B cell (primary cell): ENCODE measurements at regions not wholly inside any gene's neighbourhood (a gene's known extent, or its start where the extent isn't known, plus 50 kb on each side); places are given as distances from the start of the nearest gene placed in this dataset.

Source experiments
- ATAC-seq: fragments of 200-7000 bp; cut with Tn5 transposase; one replicate; pipeline ENCODE4 v1.10.0; 2021; ENCODE audit warnings: low read depth, mild to moderate bottlenecking, moderate number of reproducible peaks, moderate library complexity
- CTCF ChIA-PET: fragments of 350-600 bp; sonication (Branson Sonifier 250); formaldehyde crosslinking; loops from one replicate; lab custom pipeline; 2021; ENCODE audit warnings: antibody characterized with exemption, inconsistent platforms; lab: Charles Lee
- POLR2A ChIA-PET: fragments of 350-600 bp; sonication (Branson Sonifier 250); formaldehyde crosslinking; loops from one replicate; lab custom pipeline; 2021; ENCODE audit warnings: antibody characterized with exemption; lab: Charles Lee
- DNase-seq: peaks from one replicate; pipeline ENCODE4 v3.0.0; 2013
- H2AFZ ChIP-seq: 2 replicates; pipeline ENCODE4 v1.6.1; 2012; ENCODE audit warnings: mild to moderate bottlenecking, low read depth, low read length; ENCODE audit not compliant: insufficient read depth, poor library complexity, severe bottlenecking
- H3K27ac ChIP-seq, 2 donors: 1 replicate in 1 of 2; 2 replicates in 1 of 2; pipeline ENCODE4 v1.5.1; 2012 to 2013; ENCODE audit warnings: low read length in 2 of 2, mild to moderate bottlenecking in 2 of 2, moderate library complexity in 1 of 2
- H3K27me3 ChIP-seq, 4 experiments: fragments of 200-600 bp in 1 of 4; sonication (generic) in 1 of 4; replicated peaks in 1 of 4; 1 replicate in 2 of 4; 2 replicates in 2 of 4; pipeline versions ENCODE4 v1.6.1 to v1.7.0; 2013 to 2016; ENCODE audit warnings: low read length in 3 of 4, mild to moderate bottlenecking in 2 of 4, mixed read lengths in 1 of 4, moderate library complexity in 1 of 4; ENCODE audit not compliant: insufficient read depth in 4 of 4, control insufficient read depth in 3 of 4; ENCODE audit errors: control extremely low read depth in 1 of 4
- H3K36me3 ChIP-seq, 2 experiments: replicated peaks in 1 of 2; 1 replicate in 1 of 2; 2 replicates in 1 of 2; pipeline versions ENCODE4 v1.6.1 to v1.7.1; 2013; ENCODE audit warnings: low read length in 1 of 2; ENCODE audit not compliant: insufficient read depth in 2 of 2, control insufficient read depth in 1 of 2; ENCODE audit errors: control extremely low read depth in 1 of 2, extremely low read depth in 1 of 2
- H3K4me1 ChIP-seq, 2 donors: fragments of 200-600 bp in 1 of 2; sonication (generic) in 1 of 2; 1 replicate in 1 of 2; 2 replicates in 1 of 2; pipeline versions ENCODE4 v1.5.1 to v1.6.1; 2013 to 2017; ENCODE audit warnings: low read length in 2 of 2; ENCODE audit not compliant: control insufficient read depth in 2 of 2, insufficient read depth in 2 of 2
- H3K4me2 ChIP-seq: replicated peaks from 2 replicates; pipeline ENCODE3; 2012; ENCODE audit warnings: mild to moderate bottlenecking, low read depth, low read length; ENCODE audit not compliant: poor library complexity, severe bottlenecking
- H3K4me3 ChIP-seq, 5 experiments: fragments of 200-600 bp in 1 of 5; sonication (generic) in 1 of 5; 1 replicate in 3 of 5; 2 replicates in 2 of 5; pipeline versions ENCODE4 v1.5.1 to v1.7.0; 2011 to 2016; ENCODE audit warnings: low read length in 4 of 5, mild to moderate bottlenecking in 4 of 5, low read depth in 2 of 5, control low read depth in 1 of 5, moderate library complexity in 1 of 5; ENCODE audit not compliant: insufficient read depth in 1 of 5; ENCODE audit errors: control extremely low read depth in 1 of 5, extremely low read depth in 1 of 5
- H3K79me2 ChIP-seq: fragments of 200-600 bp; sonication (generic); one replicate; pipeline ENCODE4 v1.6.0; 2016; ENCODE audit warnings: low read length; ENCODE audit not compliant: control insufficient read depth, insufficient read depth
- H3K9ac ChIP-seq: fragments of 200-600 bp; sonication (generic); 2 replicates; pipeline ENCODE4 v1.6.1; 2017; ENCODE audit warnings: mild to moderate bottlenecking, low read length, moderate library complexity
- H3K9me3 ChIP-seq, 3 donors: one replicate each; pipeline versions ENCODE4 v1.6.1 to v1.7.1; 2013; ENCODE audit warnings: low read length in 2 of 3; ENCODE audit not compliant: control insufficient read depth in 2 of 3, insufficient read depth in 1 of 3; ENCODE audit errors: control extremely low read depth in 1 of 3
- H4K20me1 ChIP-seq: 2 replicates; pipeline ENCODE4 v1.6.0; 2012; ENCODE audit warnings: mild to moderate bottlenecking, low read length; ENCODE audit not compliant: insufficient read depth, control insufficient read depth, poor library complexity, severe bottlenecking
- H3K27ac Mint-ChIP-seq: one replicate; pipeline ENCODE4 v1.8.0; 2021; ENCODE audit warnings: mixed read lengths
- H3K27me3 Mint-ChIP-seq: one replicate; pipeline ENCODE4 v1.8.0; 2021; ENCODE audit warnings: mixed read lengths
- H3K4me1 Mint-ChIP-seq: one replicate; pipeline ENCODE4 v1.8.0; 2021; ENCODE audit warnings: mixed read lengths
- H3K4me3 Mint-ChIP-seq: one replicate; pipeline ENCODE4 v1.8.0; 2021; ENCODE audit warnings: mixed read lengths
- H3K9me3 Mint-ChIP-seq: one replicate; pipeline ENCODE4 v1.8.0; 2022; ENCODE audit warnings: mixed read lengths; ENCODE audit not compliant: insufficient read depth
- EZH2 ChIP-seq: IDR thresholded peaks from 2 replicates; pipeline ENCODE4 v1.6.1; 2012; ENCODE audit warnings: borderline replicate concordance, low read depth, mild to moderate bottlenecking, moderate library complexity, low read length; ENCODE audit not compliant: insufficient read depth, poor library complexity, severe bottlenecking
- WGBS: methylation state at CpG from one replicate; pipeline ENCODE4 v1.1.5; 2013; ENCODE audit warnings: missing lambda C conversion rate; ENCODE audit not compliant: insufficient coverage; 5-methylcytosine and 5-hydroxymethylcytosine counted together
- intact Hi-C: fragments of 100-400 bp; cut with micrococcal nuclease; formaldehyde crosslinking; loops from one replicate; pipeline ENCODE4 v1.10.0; 2022
- TF ChIP-seq, protein P1 (sequence below): fragments of 200-600 bp; IDR thresholded peaks from one replicate; pipeline ENCODE4 v1.8.0; 2022; ENCODE audit warnings: antibody characterized with exemption, mild to moderate bottlenecking

DNA sequence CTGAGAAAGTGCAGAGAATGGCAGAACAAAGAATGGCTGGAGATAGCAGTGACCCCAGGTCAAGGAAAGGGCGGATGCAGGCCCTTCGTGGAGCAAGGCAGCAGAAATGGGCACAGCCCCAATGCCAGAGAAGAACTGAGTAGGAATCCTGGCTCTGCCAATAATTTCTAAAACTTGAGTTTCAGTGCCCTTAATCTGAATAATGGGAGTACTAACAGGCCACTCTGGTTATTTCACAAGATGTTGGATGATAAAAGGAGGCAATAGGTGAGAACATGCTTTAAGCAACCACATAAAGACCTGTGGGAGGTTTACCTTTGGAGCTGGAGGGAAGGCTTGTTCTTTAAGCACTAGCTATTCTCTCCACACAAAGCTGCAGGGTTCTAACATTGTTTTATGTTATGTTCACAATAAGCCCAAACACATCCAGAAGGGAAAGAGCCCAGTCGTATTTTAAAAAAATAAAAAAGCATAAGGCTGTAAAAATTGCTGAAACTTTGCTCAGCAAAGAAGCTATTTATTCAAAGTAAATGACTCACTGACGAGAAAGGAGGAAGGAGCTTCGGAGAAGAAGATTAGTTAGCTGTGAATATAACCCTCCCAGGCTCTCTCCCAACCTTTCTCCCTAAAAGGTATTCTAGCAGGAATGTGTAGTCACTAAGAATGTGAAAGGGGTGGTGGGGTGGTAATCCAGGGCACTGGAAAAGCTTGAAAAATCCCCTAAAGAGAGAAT, 470.2 kb downstream of the TXNL1 start:
- no peaks in the 10 kb centered on the region for H3K27me3 ChIP-seq
- 87% methylated on average over 2 of the region's 5 CpGs for WGBS
- no peak overlapping the region for H3K27ac ChIP-seq
- intact Hi-C loops, result no loop called here
- DNase-seq, result no peak
- H3K36me3 ChIP-seq, result no peaks in the 10 kb centered on the region
- H2AFZ ChIP-seq, result no peak overlapping the region
- peaks cover 3 to 9% (median 3%) of the 10 kb centered on the region in 3 donors for H3K9me3 ChIP-seq
- ATAC-seq, result no peak
- no peaks in the 10 kb centered on the region for H3K79me2 ChIP-seq
- CTCF ChIA-PET, result no interaction called here
- Mint-ChIP-seq H3K9me3 (peaks cover 8% of the 10 kb centered on the region), H3K4me3 (no peak overlapping the region), H3K27me3 (no peaks in the 10 kb centered on the region), H3K27ac (no peak overlapping the region), H3K4me1 (no peaks in the 10 kb centered on the region)
- H3K4me1 ChIP-seq, result no peaks in the 10 kb centered on the region
- no peak overlapping the region for H3K4me3 ChIP-seq
- POLR2A ChIA-PET, result no interaction called here
- H3K9ac ChIP-seq, result no peak overlapping the region
- no peak for TF ChIP-seq EZH2
- TF ChIP-seq, protein P1, sequence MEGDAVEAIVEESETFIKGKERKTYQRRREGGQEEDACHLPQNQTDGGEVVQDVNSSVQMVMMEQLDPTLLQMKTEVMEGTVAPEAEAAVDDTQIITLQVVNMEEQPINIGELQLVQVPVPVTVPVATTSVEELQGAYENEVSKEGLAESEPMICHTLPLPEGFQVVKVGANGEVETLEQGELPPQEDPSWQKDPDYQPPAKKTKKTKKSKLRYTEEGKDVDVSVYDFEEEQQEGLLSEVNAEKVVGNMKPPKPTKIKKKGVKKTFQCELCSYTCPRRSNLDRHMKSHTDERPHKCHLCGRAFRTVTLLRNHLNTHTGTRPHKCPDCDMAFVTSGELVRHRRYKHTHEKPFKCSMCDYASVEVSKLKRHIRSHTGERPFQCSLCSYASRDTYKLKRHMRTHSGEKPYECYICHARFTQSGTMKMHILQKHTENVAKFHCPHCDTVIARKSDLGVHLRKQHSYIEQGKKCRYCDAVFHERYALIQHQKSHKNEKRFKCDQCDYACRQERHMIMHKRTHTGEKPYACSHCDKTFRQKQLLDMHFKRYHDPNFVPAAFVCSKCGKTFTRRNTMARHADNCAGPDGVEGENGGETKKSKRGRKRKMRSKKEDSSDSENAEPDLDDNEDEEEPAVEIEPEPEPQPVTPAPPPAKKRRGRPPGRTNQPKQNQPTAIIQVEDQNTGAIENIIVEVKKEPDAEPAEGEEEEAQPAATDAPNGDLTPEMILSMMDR, result no peak
- H4K20me1 ChIP-seq, result no peaks in the 10 kb centered on the region
- no peak overlapping the region for H3K4me2 ChIP-seq

DNA sequence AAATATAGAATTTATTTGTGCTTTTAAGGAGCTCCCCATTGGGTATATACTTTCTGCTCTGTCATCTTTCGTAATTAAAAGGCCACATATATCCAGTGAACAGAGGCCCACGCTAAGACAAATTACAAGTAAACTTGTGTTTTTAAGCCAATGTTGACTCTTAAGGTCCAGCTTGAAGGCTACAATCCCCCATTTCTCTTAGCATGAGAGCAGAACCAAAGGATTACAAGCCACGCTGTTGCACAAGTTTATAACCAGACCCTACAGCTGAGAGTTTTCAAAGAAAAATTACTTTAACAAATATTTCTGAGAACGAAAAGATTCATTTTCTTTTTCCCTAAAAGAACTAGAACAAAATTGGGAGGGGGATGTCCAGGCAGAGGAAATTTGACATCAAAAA, 471.0 kb downstream of the TXNL1 start:
- H3K9me3 Mint-ChIP-seq, result peaks cover 8% of the 10 kb centered on the region
- no peak overlapping the region for H3K27ac Mint-ChIP-seq
- CTCF ChIA-PET, result no interaction called here
- WGBS, result 100% methylated on average over 2 of the region's 4 CpGs
- no peak overlapping the region for H3K9ac ChIP-seq
- no peak overlapping the region for H3K27ac ChIP-seq
- DNase-seq (no peak), ATAC-seq (no peak)
- no peaks in the 10 kb centered on the region for H3K79me2 ChIP-seq
- no peak overlapping the region for H2AFZ ChIP-seq
- H3K27me3 ChIP-seq, result no peaks in the 10 kb centered on the region
- no peak for TF ChIP-seq EZH2
- TF ChIP-seq, protein P1, result no peak
- H4K20me1 ChIP-seq, result no peaks in the 10 kb centered on the region
- POLR2A ChIA-PET, result no interaction called here
- H3K4me1 Mint-ChIP-seq, result peaks cover 1% of the 10 kb centered on the region
- H3K4me3 ChIP-seq, result no peak overlapping the region
- no peaks in the 10 kb centered on the region for H3K4me1 ChIP-seq
- H3K4me3 Mint-ChIP-seq, result no peak overlapping the region
- peaks cover 3 to 9% (median 3%) of the 10 kb centered on the region in 3 donors for H3K9me3 ChIP-seq
- intact Hi-C loops, result no loop called here
- no peaks in the 10 kb centered on the region for H3K27me3 Mint-ChIP-seq
- H3K4me2 ChIP-seq, result no peak overlapping the region
- no peaks in the 10 kb centered on the region for H3K36me3 ChIP-seq
